Astrocyte of the cerebellum (primary cell): ENCODE measurements at regions not wholly inside any gene's neighbourhood (a gene's known extent, or its start where the extent isn't known, plus 50 kb on each side); places are given as distances from the start of the nearest gene placed in this dataset.

Source experiments
- DNase-seq: peaks from one replicate; pipeline ENCODE4 v3.0.0-alpha.2; 2011; ENCODE audit warnings: low read depth
- H3K4me3 ChIP-seq: 2 replicates; pipeline ENCODE4 v1.5.1; 2011; ENCODE audit warnings: mild to moderate bottlenecking, low read depth, low read length, moderate library complexity
- in situ Hi-C: cut with HindIII; loops from 2 replicates; pipeline ENCODE4 v1.10.0; 2017; ENCODE audit warnings: low sequenced_read_pairs
- TF ChIP-seq, protein P1 (sequence below): IDR thresholded peaks from 2 replicates; pipeline ENCODE4 v1.5.1; 2012; ENCODE audit warnings: low read length, low read depth, moderate library complexity, mild to moderate bottlenecking; ENCODE audit errors: missing control alignments

DNA sequence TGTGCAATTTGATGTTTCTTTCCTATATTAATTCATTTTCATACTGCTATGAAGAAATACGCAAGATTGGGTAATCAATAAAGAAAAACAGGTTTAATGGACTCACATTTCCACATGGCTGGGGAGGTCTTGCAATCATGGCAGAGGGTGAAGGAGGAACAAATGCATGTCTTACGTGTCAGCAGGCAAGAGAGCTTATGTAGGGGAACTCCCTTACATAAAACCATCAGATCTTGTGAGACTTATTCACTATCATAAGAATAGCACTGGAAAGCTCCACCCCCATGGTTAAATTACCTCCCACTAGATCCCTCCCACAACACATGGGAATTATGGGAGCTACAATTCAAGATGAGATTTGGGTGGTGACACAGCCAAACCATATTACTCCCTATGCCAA lies 418.9 kb upstream of the MAF start:
- in situ Hi-C loops, result no loop called here
- DNase-seq, result no peak
- no peak overlapping the region for H3K4me3 ChIP-seq
- TF ChIP-seq, protein P1, sequence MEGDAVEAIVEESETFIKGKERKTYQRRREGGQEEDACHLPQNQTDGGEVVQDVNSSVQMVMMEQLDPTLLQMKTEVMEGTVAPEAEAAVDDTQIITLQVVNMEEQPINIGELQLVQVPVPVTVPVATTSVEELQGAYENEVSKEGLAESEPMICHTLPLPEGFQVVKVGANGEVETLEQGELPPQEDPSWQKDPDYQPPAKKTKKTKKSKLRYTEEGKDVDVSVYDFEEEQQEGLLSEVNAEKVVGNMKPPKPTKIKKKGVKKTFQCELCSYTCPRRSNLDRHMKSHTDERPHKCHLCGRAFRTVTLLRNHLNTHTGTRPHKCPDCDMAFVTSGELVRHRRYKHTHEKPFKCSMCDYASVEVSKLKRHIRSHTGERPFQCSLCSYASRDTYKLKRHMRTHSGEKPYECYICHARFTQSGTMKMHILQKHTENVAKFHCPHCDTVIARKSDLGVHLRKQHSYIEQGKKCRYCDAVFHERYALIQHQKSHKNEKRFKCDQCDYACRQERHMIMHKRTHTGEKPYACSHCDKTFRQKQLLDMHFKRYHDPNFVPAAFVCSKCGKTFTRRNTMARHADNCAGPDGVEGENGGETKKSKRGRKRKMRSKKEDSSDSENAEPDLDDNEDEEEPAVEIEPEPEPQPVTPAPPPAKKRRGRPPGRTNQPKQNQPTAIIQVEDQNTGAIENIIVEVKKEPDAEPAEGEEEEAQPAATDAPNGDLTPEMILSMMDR, result no peak

DNA sequence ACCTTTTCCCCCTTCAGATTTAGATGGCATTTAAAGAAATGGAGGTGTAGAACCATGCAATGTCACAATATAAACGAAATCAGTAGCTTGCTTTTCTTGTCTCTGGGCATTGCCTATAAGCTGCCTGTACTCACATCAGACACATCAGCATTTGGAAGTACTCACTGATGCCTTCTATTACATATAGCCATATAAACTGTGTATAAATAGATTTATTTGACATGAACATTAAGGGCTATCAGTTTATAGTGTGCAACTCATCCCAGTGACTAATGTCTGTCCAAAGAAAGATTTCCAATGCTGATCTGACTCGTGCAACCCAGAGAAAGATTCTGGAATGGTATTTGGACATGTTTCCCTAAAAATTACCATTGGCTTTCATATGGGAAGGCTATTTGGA lies 417.9 kb upstream of the MAF start:
- H3K4me3 ChIP-seq, result no peak overlapping the region
- TF ChIP-seq, protein P1, result no peak
- in situ Hi-C loops, result no loop called here
- DNase-seq, result no peak

DNA sequence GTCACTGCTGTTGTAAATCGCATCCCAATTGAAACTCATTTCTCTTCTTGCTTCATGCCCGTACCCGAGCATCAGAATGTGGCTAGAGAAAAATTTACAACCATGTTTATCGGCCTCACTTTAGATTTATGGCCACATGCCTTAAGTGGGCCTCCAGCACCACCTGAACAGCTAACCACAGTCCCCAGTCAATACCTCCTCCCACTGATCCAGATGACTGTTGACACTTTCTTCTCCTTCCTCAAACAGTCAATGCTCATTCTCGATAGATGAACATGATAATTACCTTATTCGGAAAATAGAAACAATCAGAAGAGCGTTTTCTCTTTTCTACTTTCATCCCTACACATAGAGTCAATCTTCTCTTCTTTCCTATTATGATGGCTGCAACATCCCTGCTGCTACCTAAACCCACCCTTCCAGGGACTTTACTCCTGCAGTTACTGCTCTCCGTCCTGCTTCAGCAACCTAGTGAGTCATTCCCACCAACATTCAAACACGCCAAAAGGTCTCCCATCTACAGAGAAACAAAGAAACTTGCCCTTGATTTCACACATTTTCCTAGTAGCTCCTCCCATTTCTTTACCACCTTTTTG lies 416.3 kb upstream of the MAF start:
- no peak overlapping the region for H3K4me3 ChIP-seq
- no peak for DNase-seq
- in situ Hi-C loops, result no loop called here
- TF ChIP-seq, protein P1, result no peak

DNA sequence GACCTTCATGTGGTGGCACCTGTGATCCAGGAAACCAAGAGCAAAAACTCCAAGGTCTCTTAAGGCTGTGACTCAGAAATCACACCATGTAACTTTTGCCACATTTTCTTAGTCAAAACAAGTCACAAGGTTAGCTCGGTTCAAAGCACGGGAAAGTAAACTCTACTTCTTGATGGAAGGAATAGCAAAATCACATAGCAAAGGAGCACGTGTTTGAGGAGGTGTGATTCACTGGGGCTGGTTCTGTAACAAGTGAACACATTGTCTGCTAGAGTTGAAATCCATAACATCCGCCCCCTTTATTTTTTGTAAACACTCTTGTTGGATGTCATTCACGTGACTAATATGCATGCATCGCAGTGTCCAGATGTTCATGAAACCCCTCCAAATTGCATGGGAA lies 415.0 kb upstream of the MAF start:
- no peak for DNase-seq
- TF ChIP-seq, protein P1, result no peak
- no peak overlapping the region for H3K4me3 ChIP-seq
- in situ Hi-C loops, result no loop called here

DNA sequence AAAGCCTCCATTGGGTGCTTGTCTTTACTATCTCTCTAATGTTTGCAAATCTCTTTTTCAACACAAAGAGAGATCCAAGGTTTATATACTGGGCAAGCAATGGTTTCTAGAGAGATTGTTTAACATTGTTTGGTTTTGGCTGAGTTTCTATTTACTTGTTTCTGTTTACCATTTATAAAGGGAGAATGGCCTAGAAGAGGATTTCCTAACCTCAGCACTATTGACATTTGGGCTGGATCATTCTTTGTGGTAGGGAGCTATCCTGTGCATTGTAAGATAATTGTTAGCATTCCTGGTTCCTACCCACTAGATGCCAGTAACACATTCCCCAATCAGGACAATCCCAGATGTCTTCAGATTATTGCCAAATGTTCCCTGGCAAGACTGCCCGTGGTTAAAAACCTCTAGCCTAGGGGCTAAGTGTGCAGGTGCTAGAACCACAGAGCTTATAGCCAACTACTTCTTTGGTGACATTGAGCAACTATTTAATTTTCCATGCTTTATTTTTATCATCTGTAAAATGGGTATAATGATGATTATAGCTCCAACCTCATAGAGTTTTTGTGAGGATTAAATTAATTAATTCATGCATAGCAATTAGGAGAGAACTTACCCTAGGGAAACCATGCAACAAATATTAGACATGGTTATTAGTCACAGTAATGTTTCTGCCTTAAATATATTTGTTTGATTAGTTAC lies 413.9 kb upstream of the MAF start:
- in situ Hi-C loops, result no loop called here
- TF ChIP-seq, protein P1, result no peak
- no peak overlapping the region for H3K4me3 ChIP-seq
- peak; percentile 15 for DNase-seq

DNA sequence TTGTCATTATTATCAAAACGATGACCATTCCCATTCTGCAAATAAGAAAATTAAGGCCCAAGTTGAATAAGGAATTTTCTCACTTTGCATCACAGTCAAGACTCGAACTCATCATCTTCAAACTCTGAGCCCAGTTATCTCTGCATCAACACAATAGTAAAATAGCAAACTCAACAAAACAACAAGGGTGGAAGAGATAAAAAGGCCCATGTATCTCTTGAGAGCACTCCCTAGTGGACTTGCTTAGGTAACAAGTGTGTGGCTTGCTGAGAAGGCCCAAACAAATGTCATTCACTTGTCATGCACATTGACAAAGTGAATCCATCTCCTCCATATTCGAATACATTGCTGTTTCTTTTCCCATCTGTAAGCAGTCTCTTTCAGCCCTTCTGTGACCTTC lies 412.0 kb upstream of the MAF start:
- no peak overlapping the region for H3K4me3 ChIP-seq
- in situ Hi-C loops, result no loop called here
- no peak for DNase-seq
- TF ChIP-seq, protein P1, result no peak
